Fibroblast of villous mesenchyme (primary cell): ENCODE measurements at regions not wholly inside any gene's neighbourhood (a gene's known extent, or its start where the extent isn't known, plus 50 kb on each side); places are given as distances from the start of the nearest gene placed in this dataset.
A peak's percentile ranks its signal among the peaks of the same experiment; 100 is the strongest.
"Not testable (repeated sequence)": the region's sequence is repeated elsewhere in the genome, so short reads cannot be mapped to it uniquely, and the experiment has no call there.

Experiments
- DNase-seq: peaks from one replicate; pipeline ENCODE4 v3.0.0-alpha.2; 2010; ENCODE audit warnings: low read depth
- H3K4me3 ChIP-seq: 2 replicates; pipeline ENCODE4 v1.5.1; 2011; ENCODE audit warnings: low read depth, mild to moderate bottlenecking, low read length
- TF ChIP-seq, protein P1 (sequence below): IDR thresholded peaks from 2 replicates; pipeline ENCODE4 v1.5.1; 2012; ENCODE audit warnings: low read depth, mild to moderate bottlenecking, low read length; ENCODE audit not compliant: insufficient read depth

GRCh38 chr16:22691335-22691734 is 122.6 kb upstream of the HS3ST2 start:
- TF ChIP-seq, protein P1, sequence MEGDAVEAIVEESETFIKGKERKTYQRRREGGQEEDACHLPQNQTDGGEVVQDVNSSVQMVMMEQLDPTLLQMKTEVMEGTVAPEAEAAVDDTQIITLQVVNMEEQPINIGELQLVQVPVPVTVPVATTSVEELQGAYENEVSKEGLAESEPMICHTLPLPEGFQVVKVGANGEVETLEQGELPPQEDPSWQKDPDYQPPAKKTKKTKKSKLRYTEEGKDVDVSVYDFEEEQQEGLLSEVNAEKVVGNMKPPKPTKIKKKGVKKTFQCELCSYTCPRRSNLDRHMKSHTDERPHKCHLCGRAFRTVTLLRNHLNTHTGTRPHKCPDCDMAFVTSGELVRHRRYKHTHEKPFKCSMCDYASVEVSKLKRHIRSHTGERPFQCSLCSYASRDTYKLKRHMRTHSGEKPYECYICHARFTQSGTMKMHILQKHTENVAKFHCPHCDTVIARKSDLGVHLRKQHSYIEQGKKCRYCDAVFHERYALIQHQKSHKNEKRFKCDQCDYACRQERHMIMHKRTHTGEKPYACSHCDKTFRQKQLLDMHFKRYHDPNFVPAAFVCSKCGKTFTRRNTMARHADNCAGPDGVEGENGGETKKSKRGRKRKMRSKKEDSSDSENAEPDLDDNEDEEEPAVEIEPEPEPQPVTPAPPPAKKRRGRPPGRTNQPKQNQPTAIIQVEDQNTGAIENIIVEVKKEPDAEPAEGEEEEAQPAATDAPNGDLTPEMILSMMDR: no peak
- no peak overlapping the region for H3K4me3 ChIP-seq
- no peak for DNase-seq

DNA sequence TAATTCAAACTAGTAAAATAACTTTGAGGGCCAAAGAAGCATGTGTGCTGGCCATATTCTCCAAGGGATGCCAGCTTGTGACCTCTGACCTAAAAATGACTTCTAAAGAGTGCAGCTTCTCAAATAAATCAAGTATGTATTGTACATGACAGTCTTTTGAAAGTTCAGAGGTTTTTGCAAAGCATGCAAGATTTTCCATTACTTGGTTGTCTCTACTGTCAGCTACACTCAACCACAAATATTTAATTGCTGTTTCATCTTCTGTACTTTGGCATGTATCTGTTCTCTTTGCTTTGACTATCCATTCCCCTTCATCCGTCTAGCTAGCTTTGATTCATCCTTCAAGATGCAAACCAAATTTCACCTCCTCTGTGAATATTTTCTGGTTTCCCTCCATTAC is 121.9 kb upstream of the HS3ST2 start:
- no peak for DNase-seq
- TF ChIP-seq, protein P1: no peak
- no peak overlapping the region for H3K4me3 ChIP-seq

DNA sequence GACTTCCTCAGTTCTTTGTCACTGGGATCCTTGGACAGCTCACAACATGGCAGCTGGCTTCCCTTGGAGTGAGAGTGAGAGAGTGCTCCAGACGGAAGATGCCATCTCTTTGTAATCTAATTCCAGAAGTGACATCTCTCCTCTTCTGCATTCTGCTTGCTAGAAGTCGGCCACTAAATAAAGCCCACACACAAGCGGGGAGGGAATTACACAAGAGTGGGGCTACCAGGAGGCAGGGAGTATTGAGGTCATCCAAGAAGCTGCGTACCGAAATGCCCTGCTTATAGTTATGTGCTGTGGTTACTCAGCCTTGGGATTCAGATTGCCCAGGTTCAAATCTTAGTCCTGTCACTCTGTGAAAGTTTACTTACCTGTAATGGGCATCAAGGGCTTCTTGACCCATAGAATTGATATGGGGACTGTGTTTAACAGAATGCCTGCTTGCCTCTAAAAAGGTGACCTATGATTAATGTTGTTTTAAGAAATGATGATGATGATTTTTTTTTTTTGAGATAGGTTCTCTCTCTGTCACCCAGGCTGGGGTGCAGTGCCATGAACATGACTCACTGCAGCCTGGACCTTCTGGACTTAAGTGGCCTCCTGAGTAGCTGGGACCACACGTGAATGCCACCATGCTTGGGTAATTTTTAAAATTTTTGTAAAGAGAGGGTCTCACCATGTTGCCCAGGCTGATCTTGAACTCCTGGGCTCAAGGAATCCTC is 120.9 kb upstream of the HS3ST2 start:
- no peak overlapping the region for H3K4me3 ChIP-seq
- no peak for DNase-seq
- TF ChIP-seq, protein P1: no peak

DNA sequence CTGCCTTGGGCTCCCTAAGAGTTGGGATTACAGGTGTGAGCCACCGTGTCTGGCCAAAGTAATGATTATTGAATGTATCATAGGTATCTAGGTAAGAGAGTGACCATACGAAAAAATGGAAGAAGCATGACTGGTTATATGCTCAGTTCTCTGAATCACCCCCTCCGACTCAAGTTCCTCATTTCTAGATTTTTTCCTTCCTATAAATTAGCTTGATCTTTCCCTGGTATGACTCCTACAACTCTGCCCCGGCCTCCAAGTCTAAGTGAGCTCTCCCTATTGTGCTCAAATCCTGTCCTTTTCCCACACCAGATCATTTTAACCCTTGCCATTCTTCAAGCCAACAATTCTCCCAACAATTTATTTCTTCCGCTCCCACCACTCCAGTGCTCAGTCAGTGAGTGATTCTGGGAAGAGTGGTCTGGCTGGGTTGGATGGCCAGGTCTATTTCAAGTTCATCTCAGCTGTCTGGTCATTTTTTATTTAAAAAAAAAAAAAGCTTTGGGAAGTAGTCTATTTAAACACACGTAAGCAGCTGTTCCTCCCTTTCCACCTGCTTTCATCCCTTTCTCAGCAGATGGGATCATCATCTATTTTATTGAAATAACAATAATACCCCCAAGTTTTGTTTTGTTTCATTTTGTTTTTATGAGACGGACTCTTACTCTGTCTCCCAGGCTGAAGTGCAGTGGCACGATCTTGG is 120.2 kb upstream of the HS3ST2 start:
- TF ChIP-seq, protein P1: no peak

DNA sequence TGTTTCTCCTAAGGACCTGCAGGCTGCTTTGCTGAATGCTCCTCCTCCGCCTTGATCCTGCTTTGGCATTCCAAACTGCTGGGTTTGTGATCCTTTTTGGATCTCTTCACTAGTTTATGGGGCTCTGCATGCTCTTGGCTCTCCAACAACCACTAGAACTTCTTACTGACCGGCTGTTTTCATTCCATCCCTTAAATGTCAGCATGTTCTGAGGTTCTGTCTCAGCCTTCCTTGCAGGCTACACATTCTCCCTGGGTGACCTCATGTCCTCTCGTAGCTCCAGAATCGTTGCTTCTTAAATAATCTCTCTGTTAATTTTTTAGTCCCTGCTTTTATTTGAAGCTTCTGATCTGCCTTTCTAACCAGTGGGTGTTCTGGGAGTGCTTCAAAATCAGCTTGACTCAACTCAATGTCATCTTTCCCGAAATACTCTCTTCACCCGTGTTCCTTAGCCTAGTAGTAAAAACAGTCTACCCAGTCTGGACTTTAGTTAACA is 119.0 kb upstream of the HS3ST2 start:
- TF ChIP-seq, protein P1: no peak
- peak; percentile 90 for DNase-seq
- no peak overlapping the region for H3K4me3 ChIP-seq

More for the DNA sequence above, 120.2 kb upstream of the HS3ST2 start:
- H3K4me3 ChIP-seq: no peak overlapping the region
- DNase-seq: no peak

DNA sequence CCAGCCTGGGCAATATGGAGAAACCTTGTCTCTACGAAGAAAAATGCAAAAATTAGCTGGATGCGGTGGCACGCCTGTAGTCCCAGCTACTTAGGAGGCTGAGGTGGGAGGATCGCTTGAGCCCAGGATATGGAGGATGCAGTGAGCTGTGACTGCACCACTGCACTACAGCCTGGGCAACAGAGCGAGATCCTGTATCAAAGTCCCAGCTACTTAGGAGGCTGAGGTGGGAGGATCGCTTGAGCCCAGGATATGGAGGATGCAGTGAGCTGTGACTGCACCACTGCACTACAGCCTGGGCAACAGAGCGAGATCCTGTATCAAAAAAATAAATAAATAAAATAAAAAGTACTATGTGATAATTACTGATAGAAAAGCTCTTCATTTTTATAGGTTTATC is 118.2 kb upstream of the HS3ST2 start:
- not testable (repeated sequence) for H3K4me3 ChIP-seq, DNase-seq

- no peak for DNase-seq
- no peak overlapping the region for H3K4me3 ChIP-seq
- TF ChIP-seq, protein P1: no peak
These were observed 114.6 kb upstream of the HS3ST2 start for GRCh38 chr16:22699356-22699755.
